SU-DHL-6 (cell line): ENCODE measurements at regions not wholly inside any gene's neighbourhood (a gene's known extent, or its start where the extent isn't known, plus 50 kb on each side); places are given as distances from the start of the nearest gene placed in this dataset.

Experiments used
- H2AFZ ChIP-seq: fragments of 200-600 bp; sonication (generic); 2 replicates; pipeline ENCODE4 v1.6.1; 2014; ENCODE audit warnings: low read depth, mild to moderate bottlenecking, moderate library complexity, mixed read lengths, antibody characterized with exemption, low read length; ENCODE audit not compliant: severe bottlenecking
- H3F3A ChIP-seq: fragments of 200-600 bp; shearing (Covaris generic); 2 replicates; pipeline ENCODE4 v1.6.0; 2016; ENCODE audit warnings: antibody characterized with exemption, mild to moderate bottlenecking; ENCODE audit not compliant: insufficient read depth
- H3K27ac ChIP-seq: fragments of 200-600 bp; sonication (generic); 2 replicates; pipeline ENCODE4 v1.5.1; 2016; ENCODE audit warnings: low read depth, mild to moderate bottlenecking, low read length, moderate library complexity, mixed read lengths
- H3K27me3 ChIP-seq: fragments of 200-600 bp; sonication (generic), shearing (Covaris generic); 2 replicates; pipeline ENCODE4 v1.6.0; 2014; ENCODE audit warnings: mild to moderate bottlenecking, low read length
- H3K36me3 ChIP-seq: fragments of 200-600 bp; sonication (generic); 2 replicates; pipeline ENCODE4 v1.6.1; 2014; ENCODE audit warnings: mild to moderate bottlenecking, low read length, mixed read lengths
- H3K4me2 ChIP-seq: fragments of 300-600, 200-600 bp; shearing (Covaris generic), sonication (generic); 2 replicates; pipeline ENCODE4 v1.6.0; 2014; ENCODE audit warnings: low read length, low read depth, mild to moderate bottlenecking; ENCODE audit not compliant: poor library complexity, severe bottlenecking
- H3K4me3 ChIP-seq: fragments of 200-600 bp; sonication (generic); 2 replicates; pipeline ENCODE4 v1.5.1; 2014; ENCODE audit warnings: antibody characterized with exemption, low read length, mild to moderate bottlenecking, mixed read lengths; ENCODE audit not compliant: insufficient read depth, poor library complexity, severe bottlenecking
- H3K79me2 ChIP-seq: fragments of 200-600 bp; sonication (generic); 2 replicates; pipeline ENCODE4 v1.6.1; 2014; ENCODE audit warnings: mild to moderate bottlenecking, low read length, moderate library complexity; ENCODE audit not compliant: insufficient read depth
- H3K9ac ChIP-seq: fragments of 200-600 bp; sonication (generic); 2 replicates; pipeline ENCODE4 v1.7.0; 2014; ENCODE audit warnings: mild to moderate bottlenecking, low read length
- H3K9me2 ChIP-seq: fragments of 200-600 bp; sonication (generic); replicated peaks from 2 replicates; pipeline ENCODE4 v1.6.1; 2014; ENCODE audit warnings: low read length; ENCODE audit not compliant: insufficient read depth
- H3K9me3 ChIP-seq: fragments of 200-600 bp; sonication (generic); 2 replicates; pipeline ENCODE4 v1.6.1; 2014; ENCODE audit warnings: low read length, mixed read lengths; ENCODE audit not compliant: insufficient read depth
- H4K20me1 ChIP-seq: fragments of 200-600 bp; sonication (generic); 2 replicates; pipeline ENCODE4 v1.6.1; 2014; ENCODE audit warnings: low read depth, mild to moderate bottlenecking, antibody characterized with exemption, low read length, moderate library complexity, mixed read lengths
- EZH2phosphoT487 ChIP-seq: fragments of 200-600 bp; sonication (generic), shearing (Covaris generic); conservative IDR thresholded peaks from 2 replicates; pipeline ENCODE4 v1.6.1; 2018; ENCODE audit warnings: mild to moderate bottlenecking, antibody characterized with exemption, low read length, moderate library complexity, mixed read lengths
- TF ChIP-seq, protein P1 (sequence below): fragments of 200-600 bp; sonication (generic); IDR thresholded peaks from one replicate; pipeline ENCODE4 v1.5.1; 2017; ENCODE audit warnings: antibody characterized with exemption, mild to moderate bottlenecking, low read length, moderate library complexity; ENCODE audit not compliant: insufficient read depth, poor library complexity, severe bottlenecking

GRCh38 chr19:30204721-30205120 lies 167.5 kb upstream of the ZNF536 start:
- H3K4me3 ChIP-seq = no peak overlapping the region
- no peak overlapping the region for H2AFZ ChIP-seq
- no peaks in the 10 kb centered on the region for H3F3A ChIP-seq
- H3K9ac ChIP-seq = no peak overlapping the region
- no peak overlapping the region for H3K4me2 ChIP-seq
- H3K9me2 ChIP-seq = no peaks in the 10 kb centered on the region
- TF ChIP-seq EZH2phosphoT487 = no peak
- TF ChIP-seq, protein P1, sequence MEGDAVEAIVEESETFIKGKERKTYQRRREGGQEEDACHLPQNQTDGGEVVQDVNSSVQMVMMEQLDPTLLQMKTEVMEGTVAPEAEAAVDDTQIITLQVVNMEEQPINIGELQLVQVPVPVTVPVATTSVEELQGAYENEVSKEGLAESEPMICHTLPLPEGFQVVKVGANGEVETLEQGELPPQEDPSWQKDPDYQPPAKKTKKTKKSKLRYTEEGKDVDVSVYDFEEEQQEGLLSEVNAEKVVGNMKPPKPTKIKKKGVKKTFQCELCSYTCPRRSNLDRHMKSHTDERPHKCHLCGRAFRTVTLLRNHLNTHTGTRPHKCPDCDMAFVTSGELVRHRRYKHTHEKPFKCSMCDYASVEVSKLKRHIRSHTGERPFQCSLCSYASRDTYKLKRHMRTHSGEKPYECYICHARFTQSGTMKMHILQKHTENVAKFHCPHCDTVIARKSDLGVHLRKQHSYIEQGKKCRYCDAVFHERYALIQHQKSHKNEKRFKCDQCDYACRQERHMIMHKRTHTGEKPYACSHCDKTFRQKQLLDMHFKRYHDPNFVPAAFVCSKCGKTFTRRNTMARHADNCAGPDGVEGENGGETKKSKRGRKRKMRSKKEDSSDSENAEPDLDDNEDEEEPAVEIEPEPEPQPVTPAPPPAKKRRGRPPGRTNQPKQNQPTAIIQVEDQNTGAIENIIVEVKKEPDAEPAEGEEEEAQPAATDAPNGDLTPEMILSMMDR = no peak
- H3K27me3 ChIP-seq = no peaks in the 10 kb centered on the region
- no peaks in the 10 kb centered on the region for H3K36me3 ChIP-seq
- H4K20me1 ChIP-seq = no peaks in the 10 kb centered on the region
- H3K79me2 ChIP-seq = no peaks in the 10 kb centered on the region
- no peak overlapping the region for H3K27ac ChIP-seq
- H3K9me3 ChIP-seq = no peaks in the 10 kb centered on the region

DNA sequence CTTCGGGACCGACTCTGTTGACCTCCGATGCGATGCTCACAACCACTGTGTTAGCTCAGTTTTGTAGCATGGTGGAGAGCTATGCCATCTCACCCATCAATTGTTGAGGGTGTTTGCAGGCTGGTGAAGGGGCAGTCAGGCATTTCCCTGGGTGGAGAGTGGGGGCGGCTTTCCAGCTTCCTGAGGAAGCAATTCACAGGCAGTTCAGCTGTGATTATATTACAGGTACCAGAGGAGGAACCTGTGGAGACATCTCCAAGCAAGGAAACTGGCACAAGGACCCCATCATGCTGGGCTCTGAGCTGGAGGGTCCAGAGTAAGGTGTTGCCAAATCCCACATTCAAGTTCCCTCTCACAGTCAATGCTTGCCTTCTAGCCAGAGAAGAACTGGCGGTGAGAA lies 166.0 kb upstream of the ZNF536 start:
- H4K20me1 ChIP-seq = no peaks in the 10 kb centered on the region
- no peak overlapping the region for H3K9ac ChIP-seq
- H3K4me3 ChIP-seq = no peak overlapping the region
- no peaks in the 10 kb centered on the region for H3K9me3 ChIP-seq
- H3K9me2 ChIP-seq = no peaks in the 10 kb centered on the region
- TF ChIP-seq EZH2phosphoT487 = no peak
- TF ChIP-seq, protein P1 = no peak
- H3K36me3 ChIP-seq = no peaks in the 10 kb centered on the region
- no peak overlapping the region for H3K27ac ChIP-seq
- H3K79me2 ChIP-seq = no peaks in the 10 kb centered on the region
- H3K4me2 ChIP-seq = no peak overlapping the region
- H2AFZ ChIP-seq = no peak overlapping the region
- H3K27me3 ChIP-seq = no peaks in the 10 kb centered on the region
- no peaks in the 10 kb centered on the region for H3F3A ChIP-seq

DNA sequence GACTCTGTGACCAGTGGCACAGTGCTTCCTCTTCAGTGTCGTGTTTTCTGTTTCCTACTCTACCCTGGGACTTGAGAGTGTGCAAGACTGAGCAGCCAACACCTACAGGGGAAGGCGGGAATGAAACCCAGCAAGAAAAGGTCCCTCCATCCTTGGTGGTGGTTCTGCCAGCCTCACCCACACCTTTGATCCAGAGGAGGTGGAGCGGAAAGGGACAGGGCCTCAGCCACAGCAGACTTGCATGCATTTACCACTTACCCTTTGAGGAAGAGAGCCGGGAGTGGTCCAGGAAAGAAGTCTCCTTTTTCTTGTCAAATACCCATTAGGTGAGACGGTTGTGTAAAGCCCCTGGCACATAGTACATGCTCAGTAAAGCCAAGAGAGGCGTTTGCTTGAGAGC lies 164.8 kb upstream of the ZNF536 start:
- no peaks in the 10 kb centered on the region for H3K36me3 ChIP-seq
- H4K20me1 ChIP-seq = no peaks in the 10 kb centered on the region
- H3K9me3 ChIP-seq = no peaks in the 10 kb centered on the region
- H2AFZ ChIP-seq = no peak overlapping the region
- H3K79me2 ChIP-seq = no peaks in the 10 kb centered on the region
- no peaks in the 10 kb centered on the region for H3K9me2 ChIP-seq
- H3K27ac ChIP-seq = no peak overlapping the region
- no peak overlapping the region for H3K9ac ChIP-seq
- TF ChIP-seq EZH2phosphoT487 = no peak
- TF ChIP-seq, protein P1 = no peak
- no peak overlapping the region for H3K4me2 ChIP-seq
- H3K4me3 ChIP-seq = no peak overlapping the region
- no peaks in the 10 kb centered on the region for H3K27me3 ChIP-seq
- H3F3A ChIP-seq = no peaks in the 10 kb centered on the region
